ENCODE measurements at regions not wholly inside any gene's neighbourhood (a gene's known extent, or its start where the extent isn't known, plus 50 kb on each side); places are given as distances from the start of the nearest gene placed in this dataset.

GRCh38 chr2:156752042-156752441 lies 315.9 kb downstream of the GPD2 start:
- no peak for DNase-seq
- intact Hi-C loops (cut with DNase I): no loop called here
- TF ChIP-seq POLR2AphosphoS5 (IDR thresholded peaks at IDR 0.05): no peak
- no peak for TF ChIP-seq POLR2A (IDR thresholded peaks at IDR 0.05)
- H3K9me3 ChIP-seq: no peaks in the 10 kb centered on the region
- no peak overlapping the region for H3K27ac ChIP-seq
- H3K36me3 ChIP-seq: no peaks in the 10 kb centered on the region
- H3K4me1 ChIP-seq: no peaks in the 10 kb centered on the region
- H3K4me3 ChIP-seq: no peak overlapping the region
- 89 to 91% methylated on average over 2 of the region's 2 CpGs for WGBS, 2 donors
- H3K27me3 ChIP-seq: no peaks in the 10 kb centered on the region

- 65 to 71% methylated on average over 1 of the region's 1 CpG for WGBS, 2 donors
- intact Hi-C loops (cut with DNase I): no loop called here
- H3K36me3 ChIP-seq: no peaks in the 10 kb centered on the region
- H3K4me1 ChIP-seq: no peaks in the 10 kb centered on the region
- TF ChIP-seq POLR2A (IDR thresholded peaks at IDR 0.05) (no peak), CTCF (IDR thresholded peaks at IDR 0.05) (no peak), POLR2AphosphoS5 (IDR thresholded peaks at IDR 0.05) (no peak), EP300 (IDR thresholded peaks at IDR 0.05) (no peak)
- no peak overlapping the region for H3K27ac ChIP-seq
- no peak for DNase-seq
- no peaks in the 10 kb centered on the region for H3K27me3 ChIP-seq
- no peaks in the 10 kb centered on the region for H3K9me3 ChIP-seq
- no peak overlapping the region for H3K4me3 ChIP-seq
Observed at GRCh38 chr2:156753766-156754165, 317.6 kb downstream of the GPD2 start.

- no peaks in the 10 kb centered on the region for H3K4me1 ChIP-seq
- H3K9me3 ChIP-seq: no peaks in the 10 kb centered on the region
- H3K36me3 ChIP-seq: no peaks in the 10 kb centered on the region
- no peaks in the 10 kb centered on the region for H3K27me3 ChIP-seq
- H3K27ac ChIP-seq: no peak overlapping the region
- intact Hi-C loops (cut with DNase I): no loop called here
- TF ChIP-seq POLR2AphosphoS5 (IDR thresholded peaks at IDR 0.05): no peak
- TF ChIP-seq EP300 (IDR thresholded peaks at IDR 0.05): no peak
- no peak for TF ChIP-seq CTCF (IDR thresholded peaks at IDR 0.05)
- TF ChIP-seq POLR2A (IDR thresholded peaks at IDR 0.05): no peak
- no peak overlapping the region for H3K4me3 ChIP-seq
- no peak for DNase-seq
Observed at GRCh38 chr2:156756516-156756915, 320.3 kb downstream of the GPD2 start.

- WGBS, 2 donors: 83 to 91% methylated on average over 2 of the region's 2 CpGs
- intact Hi-C loops (cut with DNase I): no loop called here
- TF ChIP-seq POLR2AphosphoS5 (IDR thresholded peaks at IDR 0.05) (no peak), CTCF (IDR thresholded peaks at IDR 0.05) (no peak), EP300 (IDR thresholded peaks at IDR 0.05) (no peak), POLR2A (IDR thresholded peaks at IDR 0.05) (no peak)
Observed at GRCh38 chr2:156763174-156763573, 327.0 kb downstream of the GPD2 start.

GRCh38 chr2:156765043-156765442 lies 328.9 kb downstream of the GPD2 start:
- no peak for DNase-seq
- H3K36me3 ChIP-seq: no peaks in the 10 kb centered on the region
- WGBS, 2 donors: 53 to 77% methylated on average over 2 of the region's 2 CpGs
- H3K9me3 ChIP-seq: no peaks in the 10 kb centered on the region
- no peaks in the 10 kb centered on the region for H3K27me3 ChIP-seq
- no peak for TF ChIP-seq POLR2A (IDR thresholded peaks at IDR 0.05)
- TF ChIP-seq EP300 (IDR thresholded peaks at IDR 0.05): no peak
- TF ChIP-seq CTCF (IDR thresholded peaks at IDR 0.05): no peak
- no peak for TF ChIP-seq POLR2AphosphoS5 (IDR thresholded peaks at IDR 0.05)
- H3K4me3 ChIP-seq: no peak overlapping the region
- no peak overlapping the region for H3K27ac ChIP-seq
- intact Hi-C loops (cut with DNase I): no loop called here
- H3K4me1 ChIP-seq: no peaks in the 10 kb centered on the region

More at GRCh38 chr2:156763174-156763573, 327.0 kb downstream of the GPD2 start:
- no peaks in the 10 kb centered on the region for H3K4me1 ChIP-seq
- no peaks in the 10 kb centered on the region for H3K27me3 ChIP-seq
- DNase-seq: no peak
- no peak overlapping the region for H3K4me3 ChIP-seq
- H3K36me3 ChIP-seq: no peaks in the 10 kb centered on the region
- H3K27ac ChIP-seq: no peak overlapping the region
- H3K9me3 ChIP-seq: no peaks in the 10 kb centered on the region

Data from sigmoid colon (tissue), 6 donors.